Muscle of back (tissue), 3 donors: ENCODE measurements at regions not wholly inside any gene's neighbourhood (a gene's known extent, or its start where the extent isn't known, plus 50 kb on each side); places are given as distances from the start of the nearest gene placed in this dataset.

Experiments used
- DNase-seq, 3 donors: peaks; one replicate each; pipeline versions ENCODE4 v3.0.0 to v3.0.0-alpha.2; 2013

- no peak for DNase-seq
These were observed 554.1 kb upstream of the KLHL1 start for GRCh38 chr13:70662231-70662940.

GRCh38 chr13:70644052-70644451 is 535.8 kb upstream of the KLHL1 start:
- peak in 2 of 3 donors; percentile 5 to 44 for DNase-seq

- DNase-seq: no peak
These were observed 526.6 kb upstream of the KLHL1 start for GRCh38 chr13:70634893-70635292.

GRCh38 chr13:70630247-70630646 is 522.0 kb upstream of the KLHL1 start:
- DNase-seq: no peak

- DNase-seq: peak; percentile 4 to 38 (median 17)
These were observed 515.0 kb upstream of the KLHL1 start for GRCh38 chr13:70623239-70623638.

- DNase-seq: no peak
These were observed 514.5 kb upstream of the KLHL1 start for GRCh38 chr13:70622796-70623195.

- DNase-seq: no peak
These were observed 511.7 kb upstream of the KLHL1 start for GRCh38 chr13:70619936-70620335.

GRCh38 chr13:70616847-70617246 is 508.6 kb upstream of the KLHL1 start:
- DNase-seq: no peak

GRCh38 chr13:70613295-70613694 is 505.0 kb upstream of the KLHL1 start:
- peak; percentile 0 to 11 (median 3) for DNase-seq

GRCh38 chr13:70612881-70613280 is 504.6 kb upstream of the KLHL1 start:
- no peak for DNase-seq

- DNase-seq: no peak
These were observed 496.2 kb upstream of the KLHL1 start for GRCh38 chr13:70604448-70604847.

- DNase-seq: no peak
These were observed 485.5 kb upstream of the KLHL1 start for GRCh38 chr13:70593716-70594115.

- DNase-seq: no peak
These were observed 476.9 kb upstream of the KLHL1 start for GRCh38 chr13:70585109-70585508.

GRCh38 chr13:70580825-70581224 is 472.6 kb upstream of the KLHL1 start:
- DNase-seq: no peak

GRCh38 chr13:70579941-70580340 is 471.7 kb upstream of the KLHL1 start:
- DNase-seq: no peak

GRCh38 chr13:70571221-70571620 is 463.0 kb upstream of the KLHL1 start:
- DNase-seq: no peak

GRCh38 chr13:70568571-70568970 is 460.3 kb upstream of the KLHL1 start:
- DNase-seq: peak; percentile 38 to 60 (median 46)

GRCh38 chr13:70544706-70545105 is 436.5 kb upstream of the KLHL1 start:
- DNase-seq: no peak

GRCh38 chr13:70541451-70541850 is 433.2 kb upstream of the KLHL1 start:
- no peak for DNase-seq

GRCh38 chr13:70534466-70534865 is 426.2 kb upstream of the KLHL1 start:
- peak in 2 of 3 donors; percentile 39 to 67 for DNase-seq

GRCh38 chr13:70529652-70530051 is 421.4 kb upstream of the KLHL1 start:
- DNase-seq: no peak

- DNase-seq: no peak
These were observed 419.3 kb upstream of the KLHL1 start for GRCh38 chr13:70527599-70527998.

GRCh38 chr13:70523622-70524021 is 415.4 kb upstream of the KLHL1 start:
- DNase-seq: peak; percentile 24 to 70 (median 35)
